ENCODE measurements at regions not wholly inside any gene's neighbourhood (a gene's known extent, or its start where the extent isn't known, plus 50 kb on each side); places are given as distances from the start of the nearest gene placed in this dataset.

DNA sequence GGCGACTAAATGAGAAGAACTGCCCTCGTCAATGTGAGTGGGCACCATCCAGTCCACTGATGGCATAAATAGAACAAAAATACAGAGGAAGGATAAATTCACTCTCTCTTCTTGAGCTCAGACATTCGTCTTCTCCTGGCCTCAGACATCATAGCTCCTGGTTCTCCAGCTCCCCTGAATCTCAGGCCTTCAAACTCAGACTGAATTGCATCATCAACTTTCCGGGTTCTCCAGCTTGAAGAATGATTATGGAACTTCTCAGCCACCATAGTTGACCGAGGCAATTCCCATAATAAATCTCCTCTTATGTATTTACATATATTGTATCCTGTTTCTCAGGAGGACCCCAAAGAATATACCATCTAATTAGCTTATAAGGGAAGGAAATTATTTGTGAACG lies 55.0 kb upstream of the FNDC3A start:
- no peak for TF ChIP-seq POLR2A (IDR thresholded peaks at IDR 0.05)
- TF ChIP-seq, protein P1, sequence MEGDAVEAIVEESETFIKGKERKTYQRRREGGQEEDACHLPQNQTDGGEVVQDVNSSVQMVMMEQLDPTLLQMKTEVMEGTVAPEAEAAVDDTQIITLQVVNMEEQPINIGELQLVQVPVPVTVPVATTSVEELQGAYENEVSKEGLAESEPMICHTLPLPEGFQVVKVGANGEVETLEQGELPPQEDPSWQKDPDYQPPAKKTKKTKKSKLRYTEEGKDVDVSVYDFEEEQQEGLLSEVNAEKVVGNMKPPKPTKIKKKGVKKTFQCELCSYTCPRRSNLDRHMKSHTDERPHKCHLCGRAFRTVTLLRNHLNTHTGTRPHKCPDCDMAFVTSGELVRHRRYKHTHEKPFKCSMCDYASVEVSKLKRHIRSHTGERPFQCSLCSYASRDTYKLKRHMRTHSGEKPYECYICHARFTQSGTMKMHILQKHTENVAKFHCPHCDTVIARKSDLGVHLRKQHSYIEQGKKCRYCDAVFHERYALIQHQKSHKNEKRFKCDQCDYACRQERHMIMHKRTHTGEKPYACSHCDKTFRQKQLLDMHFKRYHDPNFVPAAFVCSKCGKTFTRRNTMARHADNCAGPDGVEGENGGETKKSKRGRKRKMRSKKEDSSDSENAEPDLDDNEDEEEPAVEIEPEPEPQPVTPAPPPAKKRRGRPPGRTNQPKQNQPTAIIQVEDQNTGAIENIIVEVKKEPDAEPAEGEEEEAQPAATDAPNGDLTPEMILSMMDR (IDR thresholded peaks at IDR 0.05): no peak

Measured in uterus (tissue), 2 donors.